Suprapubic skin (tissue), 4 donors: ENCODE measurements at regions not wholly inside any gene's neighbourhood (a gene's known extent, or its start where the extent isn't known, plus 50 kb on each side); places are given as distances from the start of the nearest gene placed in this dataset.

ENCODE experiments used
- DNase-seq, 2 donors: peaks; one replicate each; pipeline ENCODE4 v3.0.0-alpha.2; 2019; ENCODE audit warnings: low spot score in 2 of 2
- H3K27ac ChIP-seq: fragments of 200-600 bp; sonication (generic); one replicate; pipeline ENCODE4 v1.5.1; 2019
- H3K27me3 ChIP-seq: fragments of 200-600 bp; sonication (generic); one replicate; pipeline ENCODE4 v1.5.1; 2019
- H3K36me3 ChIP-seq: fragments of 200-600 bp; sonication (generic); one replicate; pipeline ENCODE4 v1.5.1; 2019
- H3K4me1 ChIP-seq: fragments of 200-600 bp; sonication (generic); one replicate; pipeline ENCODE4 v1.5.1; 2019
- H3K4me3 ChIP-seq: fragments of 200-600 bp; sonication (generic); one replicate; pipeline ENCODE4 v1.5.1; 2019; ENCODE audit warnings: mild to moderate bottlenecking
- H3K9me3 ChIP-seq: fragments of 200-600 bp; sonication (generic); one replicate; pipeline ENCODE4 v1.5.1; 2019
- EP300 ChIP-seq: sonication (generic); formaldehyde crosslinking; IDR thresholded peaks from one replicate; pipeline ENCODE4 v1.6.1; 2017; ENCODE audit warnings: antibody characterized with exemption
- POLR2A ChIP-seq, 2 donors: fragments of 450-650 bp; IDR thresholded peaks; one replicate each; pipeline ENCODE4 v1.6.1; 2017; ENCODE audit warnings: antibody characterized with exemption in 2 of 2, mild to moderate bottlenecking in 2 of 2, moderate library complexity in 2 of 2
- POLR2AphosphoS5 ChIP-seq, 3 donors: sonication (generic); formaldehyde crosslinking; IDR thresholded peaks; one replicate each; pipeline ENCODE4 v1.6.1; 2017; ENCODE audit warnings: antibody characterized with exemption in 3 of 3
- whole genome bisulfite sequencing: methylation state at CpG from one replicate; pipeline ENCODE4 v1.1.5; 2018; 5-methylcytosine and 5-hydroxymethylcytosine counted together
- TF ChIP-seq, protein P1 (sequence below), 2 donors: fragments of 200-600 bp in 1 of 2; fragments of 450-650 bp in 1 of 2; sonication (generic) in 1 of 2; IDR thresholded peaks; one replicate each; pipeline ENCODE4 v1.5.1; 2016 to 2019; ENCODE audit warnings: antibody characterized with exemption in 2 of 2, mild to moderate bottlenecking in 1 of 2, moderate library complexity in 1 of 2

GRCh38 chr7:152968514-152968913 lies 209.0 kb downstream of the ACTR3B start:
- H3K27ac ChIP-seq, result no peak overlapping the region
- TF ChIP-seq EP300 (no peak), POLR2A (IDR thresholded peaks at IDR 0.05) (no peak), POLR2AphosphoS5 (IDR thresholded peaks at IDR 0.05) (no peak)
- TF ChIP-seq, protein P1, sequence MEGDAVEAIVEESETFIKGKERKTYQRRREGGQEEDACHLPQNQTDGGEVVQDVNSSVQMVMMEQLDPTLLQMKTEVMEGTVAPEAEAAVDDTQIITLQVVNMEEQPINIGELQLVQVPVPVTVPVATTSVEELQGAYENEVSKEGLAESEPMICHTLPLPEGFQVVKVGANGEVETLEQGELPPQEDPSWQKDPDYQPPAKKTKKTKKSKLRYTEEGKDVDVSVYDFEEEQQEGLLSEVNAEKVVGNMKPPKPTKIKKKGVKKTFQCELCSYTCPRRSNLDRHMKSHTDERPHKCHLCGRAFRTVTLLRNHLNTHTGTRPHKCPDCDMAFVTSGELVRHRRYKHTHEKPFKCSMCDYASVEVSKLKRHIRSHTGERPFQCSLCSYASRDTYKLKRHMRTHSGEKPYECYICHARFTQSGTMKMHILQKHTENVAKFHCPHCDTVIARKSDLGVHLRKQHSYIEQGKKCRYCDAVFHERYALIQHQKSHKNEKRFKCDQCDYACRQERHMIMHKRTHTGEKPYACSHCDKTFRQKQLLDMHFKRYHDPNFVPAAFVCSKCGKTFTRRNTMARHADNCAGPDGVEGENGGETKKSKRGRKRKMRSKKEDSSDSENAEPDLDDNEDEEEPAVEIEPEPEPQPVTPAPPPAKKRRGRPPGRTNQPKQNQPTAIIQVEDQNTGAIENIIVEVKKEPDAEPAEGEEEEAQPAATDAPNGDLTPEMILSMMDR (IDR thresholded peaks at IDR 0.05), result no peak
- 59% methylated on average over 3 of the region's 3 CpGs for WGBS
- DNase-seq, result no peak
- H3K4me1 ChIP-seq, result no peaks in the 10 kb centered on the region
- no peaks in the 10 kb centered on the region for H3K9me3 ChIP-seq
- H3K4me3 ChIP-seq, result no peak overlapping the region
- H3K36me3 ChIP-seq, result no peaks in the 10 kb centered on the region
- H3K27me3 ChIP-seq, result no peaks in the 10 kb centered on the region

- Histone ChIP-seq H3K9me3 (no peaks in the 10 kb centered on the region), H3K4me1 (no peaks in the 10 kb centered on the region), H3K4me3 (no peak overlapping the region), H3K27me3 (no peaks in the 10 kb centered on the region), H3K36me3 (no peaks in the 10 kb centered on the region), H3K27ac (no peak overlapping the region)
- TF ChIP-seq, protein P1 (IDR thresholded peaks at IDR 0.05), result no peak
- TF ChIP-seq POLR2A (IDR thresholded peaks at IDR 0.05), result no peak
- no peak for TF ChIP-seq POLR2AphosphoS5 (IDR thresholded peaks at IDR 0.05)
- TF ChIP-seq EP300, result no peak
- DNase-seq, result no peak
- 67% methylated on average over 1 of the region's 1 CpG for WGBS
These were observed 209.8 kb downstream of the ACTR3B start for GRCh38 chr7:152969335-152969734.

GRCh38 chr7:152969839-152970238 lies 210.3 kb downstream of the ACTR3B start:
- Histone ChIP-seq H3K4me1 (no peaks in the 10 kb centered on the region), H3K4me3 (no peak overlapping the region), H3K27me3 (no peaks in the 10 kb centered on the region), H3K27ac (no peak overlapping the region), H3K9me3 (no peaks in the 10 kb centered on the region), H3K36me3 (no peaks in the 10 kb centered on the region)
- WGBS, result 50% methylated on average over 1 of the region's 1 CpG
- no peak for DNase-seq
- TF ChIP-seq POLR2A (IDR thresholded peaks at IDR 0.05), result no peak
- TF ChIP-seq, protein P1 (IDR thresholded peaks at IDR 0.05), result no peak
- TF ChIP-seq EP300, result no peak
- no peak for TF ChIP-seq POLR2AphosphoS5 (IDR thresholded peaks at IDR 0.05)

GRCh38 chr7:152970481-152970880 lies 210.9 kb downstream of the ACTR3B start:
- DNase-seq, result no peak
- WGBS, result 92% methylated on average over 5 of the region's 5 CpGs
- Histone ChIP-seq H3K9me3 (no peaks in the 10 kb centered on the region), H3K4me3 (no peak overlapping the region), H3K36me3 (no peaks in the 10 kb centered on the region), H3K27ac (no peak overlapping the region), H3K27me3 (no peaks in the 10 kb centered on the region), H3K4me1 (no peaks in the 10 kb centered on the region)
- TF ChIP-seq POLR2A (IDR thresholded peaks at IDR 0.05) (no peak), POLR2AphosphoS5 (IDR thresholded peaks at IDR 0.05) (no peak), EP300 (no peak)
- TF ChIP-seq, protein P1 (IDR thresholded peaks at IDR 0.05), result no peak

GRCh38 chr7:152974577-152974976 lies 215.0 kb downstream of the ACTR3B start:
- 14% methylated on average over 3 of the region's 3 CpGs for WGBS
- no peak overlapping the region for H3K4me3 ChIP-seq
- no peak overlapping the region for H3K27ac ChIP-seq
- H3K9me3 ChIP-seq, result no peaks in the 10 kb centered on the region
- no peak for DNase-seq
- no peaks in the 10 kb centered on the region for H3K27me3 ChIP-seq
- no peaks in the 10 kb centered on the region for H3K4me1 ChIP-seq
- H3K36me3 ChIP-seq, result no peaks in the 10 kb centered on the region
- no peak for TF ChIP-seq POLR2A (IDR thresholded peaks at IDR 0.05)
- TF ChIP-seq, protein P1 (IDR thresholded peaks at IDR 0.05), result no peak
- TF ChIP-seq POLR2AphosphoS5 (IDR thresholded peaks at IDR 0.05), result no peak
- TF ChIP-seq EP300, result no peak
